ENCODE measurements at regions not wholly inside any gene's neighbourhood (a gene's known extent, or its start where the extent isn't known, plus 50 kb on each side); places are given as distances from the start of the nearest gene placed in this dataset.
A peak's percentile ranks its signal among the peaks of the same experiment; 100 is the strongest.

- DNase-seq: no peak
Observed at GRCh38 chr2:38170733-38171132, 94.8 kb upstream of the CYP1B1 start.

GRCh38 chr2:38170067-38170466 lies 94.1 kb upstream of the CYP1B1 start:
- DNase-seq: no peak

- DNase-seq: no peak
Observed at GRCh38 chr2:38168710-38169480, 92.9 kb upstream of the CYP1B1 start.

- no peak for DNase-seq
Observed at GRCh38 chr2:38167968-38168350, 92.0 kb upstream of the CYP1B1 start.

- no peak for DNase-seq
Observed at GRCh38 chr2:38165698-38166097, 89.7 kb upstream of the CYP1B1 start.

GRCh38 chr2:38164881-38165280 lies 88.9 kb upstream of the CYP1B1 start:
- no peak for DNase-seq

GRCh38 chr2:38163579-38163978 lies 87.6 kb upstream of the CYP1B1 start:
- no peak for DNase-seq

GRCh38 chr2:38163006-38163405 lies 87.1 kb upstream of the CYP1B1 start:
- DNase-seq: no peak

- no peak for DNase-seq
Observed at GRCh38 chr2:38160516-38160915, 84.6 kb upstream of the CYP1B1 start.

GRCh38 chr2:38159597-38159996 lies 83.6 kb upstream of the CYP1B1 start:
- DNase-seq: no peak

GRCh38 chr2:38159191-38159590 lies 83.2 kb upstream of the CYP1B1 start:
- DNase-seq: no peak

GRCh38 chr2:38158378-38159118 lies 82.6 kb upstream of the CYP1B1 start:
- DNase-seq: no peak

- DNase-seq: no peak
Observed at GRCh38 chr2:38156436-38156835, 80.5 kb upstream of the CYP1B1 start.

- DNase-seq: no peak
Observed at GRCh38 chr2:38155015-38155414, 79.1 kb upstream of the CYP1B1 start.

- no peak for DNase-seq
Observed at GRCh38 chr2:38154395-38154794, 78.4 kb upstream of the CYP1B1 start.

- no peak for DNase-seq
Observed at GRCh38 chr2:38153476-38154135, 77.7 kb upstream of the CYP1B1 start.

GRCh38 chr2:38152913-38153312 lies 77.0 kb upstream of the CYP1B1 start:
- DNase-seq: no peak

- DNase-seq: no peak
Observed at GRCh38 chr2:38152035-38152434, 76.1 kb upstream of the CYP1B1 start.

- DNase-seq: no peak
Observed at GRCh38 chr2:38149531-38149930, 73.6 kb upstream of the CYP1B1 start.

GRCh38 chr2:38148501-38148900 lies 72.5 kb upstream of the CYP1B1 start:
- DNase-seq: no peak

GRCh38 chr2:38147333-38148121 lies 71.6 kb upstream of the CYP1B1 start:
- no peak for DNase-seq

- no peak for DNase-seq
Observed at GRCh38 chr2:38146907-38147307, 71.0 kb upstream of the CYP1B1 start.

- DNase-seq: peak in 1 of 2 experiments; percentile 5
Observed at GRCh38 chr2:38146275-38146906, 70.4 kb upstream of the CYP1B1 start.
